ENCODE measurements at regions not wholly inside any gene's neighbourhood (a gene's known extent, or its start where the extent isn't known, plus 50 kb on each side); places are given as distances from the start of the nearest gene placed in this dataset.

DNA sequence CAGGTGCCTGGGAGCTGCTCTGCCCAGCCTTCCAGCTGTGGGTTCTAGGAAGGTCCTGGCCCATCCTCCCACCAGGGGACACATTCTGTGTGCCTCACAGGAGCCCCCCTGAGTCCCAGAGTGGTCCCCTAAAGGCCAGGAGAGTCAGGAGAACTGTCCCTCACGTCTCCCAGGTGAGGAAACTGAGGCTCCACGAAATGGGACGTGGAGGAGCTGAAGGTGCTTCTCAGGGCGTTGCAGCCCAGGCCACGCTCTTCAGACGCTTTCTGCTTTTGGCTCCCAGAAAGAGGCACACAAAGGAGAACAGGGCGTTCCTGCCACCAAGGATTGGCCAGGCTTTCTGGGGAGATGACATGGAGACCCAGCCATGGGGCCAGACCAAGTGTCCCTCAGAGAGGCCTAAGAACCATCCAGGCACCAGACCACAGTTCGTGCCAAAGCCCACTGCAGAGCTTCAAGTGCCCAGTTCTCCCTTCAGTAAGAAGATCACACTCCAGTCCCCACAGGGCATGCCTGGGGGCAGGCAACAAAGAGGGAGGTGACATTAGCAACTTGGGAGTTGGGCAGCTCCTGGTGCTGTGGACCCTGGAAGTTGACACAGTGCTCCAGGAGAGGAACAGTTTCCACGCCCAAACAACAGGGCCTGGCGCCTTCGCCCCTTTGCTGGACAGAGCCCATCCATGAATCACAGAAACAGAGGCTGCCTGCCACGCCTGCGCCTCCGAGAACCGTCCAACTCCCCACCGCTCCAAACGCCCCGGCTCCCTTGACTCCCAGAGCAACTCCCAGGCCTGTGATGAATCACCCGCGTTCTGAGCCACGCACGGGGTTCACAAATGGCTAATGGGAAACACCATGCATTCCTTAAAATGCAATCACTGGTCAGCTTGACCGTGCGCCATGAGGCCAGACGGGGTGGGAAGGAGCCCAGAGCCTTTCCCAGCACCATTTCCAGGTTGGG is 589.2 kb downstream of the BRD1 start:
- peaks cover 83% of the 10 kb centered on the region for H3K9me3 Mint-ChIP-seq

DNA sequence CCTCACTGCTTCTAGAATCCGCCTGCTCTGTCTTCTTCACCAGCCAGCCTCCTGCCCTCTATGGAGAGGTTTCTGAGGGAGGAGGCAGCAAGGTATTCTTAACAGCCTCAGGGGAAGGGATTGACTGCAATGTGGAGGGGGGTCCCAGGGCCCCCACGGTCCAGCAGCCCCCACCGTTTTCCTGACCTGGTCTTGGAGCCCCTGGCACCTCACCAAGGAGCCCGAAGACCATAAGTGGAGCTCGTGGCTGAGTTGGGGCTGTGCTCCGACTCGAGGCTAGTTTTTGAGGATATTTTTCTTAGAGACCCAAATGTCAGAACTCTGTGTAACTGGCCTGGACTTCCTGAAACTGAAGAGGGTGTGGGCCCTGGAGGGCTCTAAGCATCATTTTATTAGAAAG is 590.0 kb downstream of the BRD1 start:
- H3K27ac Mint-ChIP-seq, result no peak overlapping the region
- no peaks in the 10 kb centered on the region for H3K4me1 Mint-ChIP-seq (ENCODE audit: low read depth)
- no peaks in the 10 kb centered on the region; the same call in 1 of the 2 replicates for H3K36me3 Mint-ChIP-seq (ENCODE audit: low read depth)
- peaks cover 2% of the 10 kb centered on the region; the same call in 1 of the 2 replicates for H3K27me3 Mint-ChIP-seq (ENCODE audit: insufficient read depth)
- TF ChIP-seq, protein P1, sequence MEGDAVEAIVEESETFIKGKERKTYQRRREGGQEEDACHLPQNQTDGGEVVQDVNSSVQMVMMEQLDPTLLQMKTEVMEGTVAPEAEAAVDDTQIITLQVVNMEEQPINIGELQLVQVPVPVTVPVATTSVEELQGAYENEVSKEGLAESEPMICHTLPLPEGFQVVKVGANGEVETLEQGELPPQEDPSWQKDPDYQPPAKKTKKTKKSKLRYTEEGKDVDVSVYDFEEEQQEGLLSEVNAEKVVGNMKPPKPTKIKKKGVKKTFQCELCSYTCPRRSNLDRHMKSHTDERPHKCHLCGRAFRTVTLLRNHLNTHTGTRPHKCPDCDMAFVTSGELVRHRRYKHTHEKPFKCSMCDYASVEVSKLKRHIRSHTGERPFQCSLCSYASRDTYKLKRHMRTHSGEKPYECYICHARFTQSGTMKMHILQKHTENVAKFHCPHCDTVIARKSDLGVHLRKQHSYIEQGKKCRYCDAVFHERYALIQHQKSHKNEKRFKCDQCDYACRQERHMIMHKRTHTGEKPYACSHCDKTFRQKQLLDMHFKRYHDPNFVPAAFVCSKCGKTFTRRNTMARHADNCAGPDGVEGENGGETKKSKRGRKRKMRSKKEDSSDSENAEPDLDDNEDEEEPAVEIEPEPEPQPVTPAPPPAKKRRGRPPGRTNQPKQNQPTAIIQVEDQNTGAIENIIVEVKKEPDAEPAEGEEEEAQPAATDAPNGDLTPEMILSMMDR (IDR thresholded peaks at IDR 0.05), result no peak
- no peak overlapping the region for H3K4me3 Mint-ChIP-seq
- H3K9me3 Mint-ChIP-seq, result peaks cover 81% of the 10 kb centered on the region
- no peak for DNase-seq

More for the DNA sequence above, 589.2 kb downstream of the BRD1 start:
- no peak for DNase-seq
- TF ChIP-seq, protein P1 (IDR thresholded peaks at IDR 0.05), result no peak
- H3K27me3 Mint-ChIP-seq (ENCODE audit: insufficient read depth), result peaks cover 2% of the 10 kb centered on the region; the same call in 1 of the 2 replicates
- H3K4me1 Mint-ChIP-seq (ENCODE audit: low read depth), result no peaks in the 10 kb centered on the region
- H3K36me3 Mint-ChIP-seq (ENCODE audit: low read depth), result no peaks in the 10 kb centered on the region; the same call in 1 of the 2 replicates
- no peak overlapping the region for H3K4me3 Mint-ChIP-seq
- no peak overlapping the region for H3K27ac Mint-ChIP-seq

DNA sequence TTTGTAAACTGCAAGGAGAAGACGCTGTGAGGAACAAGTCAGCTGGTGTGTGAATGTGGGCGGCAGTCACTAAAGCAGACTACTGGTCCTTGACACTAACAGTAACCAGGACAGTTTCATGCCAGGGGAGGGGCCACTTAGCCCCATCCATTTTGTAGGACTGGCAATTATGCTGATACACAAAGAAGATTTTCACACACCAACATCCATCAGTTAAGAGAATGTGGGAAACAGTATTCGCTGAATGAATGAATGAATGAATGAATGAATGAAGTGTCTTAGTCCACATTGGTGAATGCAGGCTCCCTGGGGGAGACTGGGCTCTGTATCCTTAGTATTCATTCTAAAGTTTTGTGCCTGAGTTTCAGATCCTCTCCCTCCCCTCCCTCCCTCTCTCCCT is 590.4 kb downstream of the BRD1 start:
- Mint-ChIP-seq H3K27me3 (ENCODE audit: insufficient read depth) (peaks cover 2% of the 10 kb centered on the region; the same call in 1 of the 2 replicates), H3K36me3 (ENCODE audit: low read depth) (no peaks in the 10 kb centered on the region; the same call in 1 of the 2 replicates), H3K9me3 (peaks cover 77% of the 10 kb centered on the region), H3K27ac (no peak overlapping the region), H3K4me3 (no peak overlapping the region), H3K4me1 (ENCODE audit: low read depth) (no peaks in the 10 kb centered on the region)
- TF ChIP-seq, protein P1 (IDR thresholded peaks at IDR 0.05), result no peak
- DNase-seq, result no peak

DNA sequence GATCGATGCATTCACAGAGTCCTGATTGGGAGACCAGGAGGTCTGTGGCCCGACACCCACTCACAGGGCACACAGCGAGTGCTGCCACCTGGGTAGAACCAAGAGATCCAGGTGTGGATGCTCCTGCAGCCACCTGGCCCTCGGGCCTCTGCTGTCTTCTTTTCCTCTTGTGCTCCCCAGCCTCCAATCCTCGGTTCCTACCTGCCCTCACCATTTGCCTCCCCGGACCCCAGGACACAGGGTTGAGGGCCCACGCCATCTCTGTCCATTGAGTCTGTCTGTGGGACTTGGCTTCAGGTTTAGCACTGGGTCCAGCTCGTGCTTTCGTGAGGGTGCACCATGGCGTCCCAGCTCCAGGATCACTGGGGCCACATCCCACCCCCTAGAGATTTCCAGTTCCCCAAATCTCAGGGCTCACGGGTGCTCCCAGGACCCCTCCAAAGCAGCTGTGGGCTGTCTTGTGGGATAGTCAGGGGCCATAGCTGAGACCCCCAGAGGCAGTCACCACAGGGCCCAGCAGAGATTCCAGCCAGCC is 591.1 kb downstream of the BRD1 start:
- Mint-ChIP-seq H3K4me1 (ENCODE audit: low read depth) (no peaks in the 10 kb centered on the region), H3K27ac (no peak overlapping the region), H3K36me3 (ENCODE audit: low read depth) (no peaks in the 10 kb centered on the region; the same call in 1 of the 2 replicates), H3K4me3 (no peak overlapping the region), H3K9me3 (peaks cover 71% of the 10 kb centered on the region), H3K27me3 (ENCODE audit: insufficient read depth) (peaks cover 2% of the 10 kb centered on the region; the same call in 1 of the 2 replicates)
- no peak for DNase-seq
- TF ChIP-seq, protein P1 (IDR thresholded peaks at IDR 0.05), result no peak

DNA sequence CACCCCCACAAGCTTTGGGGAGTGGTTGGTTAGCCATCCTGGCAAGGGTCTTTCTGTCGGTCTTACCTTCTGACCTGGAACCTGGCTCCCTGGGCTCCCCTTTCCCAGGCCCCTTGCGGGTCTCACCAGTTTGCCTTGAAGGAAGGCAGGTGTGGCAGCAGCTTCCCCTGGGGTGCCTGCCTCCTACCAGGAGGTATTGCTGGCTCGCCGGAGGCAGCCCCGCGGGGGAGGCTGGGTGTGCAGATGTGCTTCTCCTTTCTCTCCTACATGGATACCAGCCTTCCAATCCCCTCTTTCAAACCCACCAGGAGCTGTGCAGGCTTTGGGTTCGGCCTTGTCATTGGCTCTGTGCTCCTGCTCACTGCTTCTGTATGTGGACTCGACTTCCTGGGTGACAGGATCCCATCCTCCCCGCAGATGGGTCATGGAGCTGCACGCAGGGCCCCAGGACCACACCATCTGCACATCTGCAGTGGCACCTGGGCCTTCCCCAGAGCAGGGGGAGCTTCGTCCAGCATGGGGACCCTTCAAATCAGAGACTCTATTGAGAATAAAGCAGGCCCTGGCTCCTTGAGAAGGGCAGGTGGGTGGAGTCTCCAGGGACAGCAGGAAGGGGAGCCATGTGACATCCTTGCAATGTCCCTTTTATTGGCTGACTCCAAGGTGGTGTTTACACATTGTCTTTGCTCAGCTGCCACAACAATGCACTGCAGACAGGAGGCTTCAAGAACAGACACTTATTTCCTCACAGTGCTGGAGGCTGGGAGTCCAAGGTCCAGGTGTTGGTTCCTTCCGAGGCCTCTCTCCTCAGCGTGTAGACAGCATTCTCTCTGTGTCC is 592.0 kb downstream of the BRD1 start:
- H3K4me3 Mint-ChIP-seq, result no peak overlapping the region
- TF ChIP-seq, protein P1 (IDR thresholded peaks at IDR 0.05), result no peak
- DNase-seq, result no peak
- no peak overlapping the region for H3K27ac Mint-ChIP-seq
- H3K36me3 Mint-ChIP-seq (ENCODE audit: low read depth), result peaks cover 4% of the 10 kb centered on the region; the same call in 1 of the 2 replicates
- peaks cover 71% of the 10 kb centered on the region for H3K9me3 Mint-ChIP-seq
- H3K27me3 Mint-ChIP-seq (ENCODE audit: insufficient read depth), result peaks cover 2% of the 10 kb centered on the region; the same call in 1 of the 2 replicates
- no peaks in the 10 kb centered on the region for H3K4me1 Mint-ChIP-seq (ENCODE audit: low read depth)
